ENCODE measurements at regions not wholly inside any gene's neighbourhood (a gene's known extent, or its start where the extent isn't known, plus 50 kb on each side); places are given as distances from the start of the nearest gene placed in this dataset.

- TF ChIP-seq CTCF (IDR thresholded peaks at IDR 0.05; ENCODE audit: extremely low read depth, missing control alignments), result no peak
- DNase-seq (ENCODE audit: low spot score), result no peak
Measured at GRCh38 chr2:192593561-192593960, 398.8 kb upstream of the TMEFF2 start.

DNA sequence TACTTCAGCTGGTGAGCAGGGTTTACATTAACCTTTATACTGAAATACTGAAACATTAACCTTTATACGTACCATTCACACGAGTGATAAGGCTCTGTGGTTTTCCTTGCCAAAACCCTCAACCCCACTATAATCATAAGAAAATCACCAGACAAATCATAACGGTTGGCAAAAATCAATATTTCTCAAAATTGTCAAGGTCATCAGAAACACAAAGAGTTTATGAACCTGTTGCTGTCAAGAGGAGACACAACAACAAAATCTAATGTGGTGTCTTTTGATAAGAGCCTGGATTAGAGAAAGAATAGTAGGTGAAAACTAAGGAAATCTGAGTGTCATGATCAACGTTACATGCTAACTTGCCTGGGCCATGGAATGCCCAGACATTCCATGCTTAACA, 396.9 kb upstream of the TMEFF2 start:
- no peak for TF ChIP-seq CTCF (IDR thresholded peaks at IDR 0.05; ENCODE audit: extremely low read depth, missing control alignments)
- no peak for DNase-seq (ENCODE audit: low spot score)

- no peak for TF ChIP-seq CTCF (IDR thresholded peaks at IDR 0.05; ENCODE audit: extremely low read depth, missing control alignments)
- DNase-seq (ENCODE audit: low spot score), result no peak
Measured at GRCh38 chr2:192585418-192585817, 390.7 kb upstream of the TMEFF2 start.

- no peak for TF ChIP-seq CTCF (IDR thresholded peaks at IDR 0.05; ENCODE audit: extremely low read depth, missing control alignments)
- no peak for DNase-seq (ENCODE audit: low spot score)
Measured at GRCh38 chr2:192584976-192585375, 390.2 kb upstream of the TMEFF2 start.

- TF ChIP-seq CTCF (IDR thresholded peaks at IDR 0.05; ENCODE audit: extremely low read depth, missing control alignments), result no peak
- DNase-seq (ENCODE audit: low spot score), result no peak
Measured at GRCh38 chr2:192579965-192580700, 385.4 kb upstream of the TMEFF2 start.

GRCh38 chr2:192578780-192579179, 384.0 kb upstream of the TMEFF2 start:
- DNase-seq (ENCODE audit: low spot score), result no peak
- no peak for TF ChIP-seq CTCF (IDR thresholded peaks at IDR 0.05; ENCODE audit: extremely low read depth, missing control alignments)

DNA sequence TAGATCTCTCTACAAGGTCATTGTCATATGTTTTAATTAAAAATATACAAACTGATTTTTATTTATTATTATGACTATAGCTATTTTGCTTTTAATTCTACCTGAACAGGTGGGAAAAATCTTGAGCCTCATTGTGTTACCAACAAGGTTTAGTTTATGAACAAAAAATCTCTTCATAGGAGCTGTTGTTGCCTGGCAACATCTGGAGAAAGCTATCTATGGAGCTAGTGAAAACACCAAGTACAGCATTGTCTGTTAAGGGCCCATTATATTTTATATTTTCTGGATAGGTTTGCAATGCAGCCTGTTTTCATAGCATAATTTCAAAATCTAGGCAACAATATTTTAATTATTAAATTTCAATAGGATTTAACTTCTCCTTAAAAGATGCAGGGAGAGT, 383.0 kb upstream of the TMEFF2 start:
- DNase-seq (ENCODE audit: low spot score), result no peak

More for the DNA sequence above, 383.0 kb upstream of the TMEFF2 start:
- no peak for TF ChIP-seq CTCF (IDR thresholded peaks at IDR 0.05; ENCODE audit: extremely low read depth, missing control alignments)

Data from GM20000 (cell line).